ENCODE measurements at regions not wholly inside any gene's neighbourhood (a gene's known extent, or its start where the extent isn't known, plus 50 kb on each side); places are given as distances from the start of the nearest gene placed in this dataset.

GRCh38 chr6:93567164-93567563 lies 147.8 kb upstream of the EPHA7 start:
- Histone ChIP-seq H3K4me1 (ENCODE audit: control insufficient read depth in 2 of 2, insufficient read depth in 2 of 2, low read length in 1 of 2) (no peaks in the 10 kb centered on the region), H3K27me3 (ENCODE audit: control insufficient read depth in 1 of 2, insufficient read depth in 2 of 2, low read length in 2 of 2) (no peaks in the 10 kb centered on the region), H3K27ac (ENCODE audit: low read depth in 2 of 2, low read length in 1 of 2) (peak overlapping the region in 1 of 2 donors; percentile 7), H3K9me3 (ENCODE audit: control insufficient read depth in 2 of 2, insufficient read depth in 1 of 2, low read depth in 1 of 2, low read length in 1 of 2) (peaks cover 0 to 2% of the 10 kb centered on the region in 2 donors), H3K36me3 (ENCODE audit: control insufficient read depth in 2 of 2, insufficient read depth in 2 of 2, low read length in 1 of 2) (no peaks in the 10 kb centered on the region), H3K4me3 (ENCODE audit: low read depth in 1 of 2, low read length in 2 of 2) (no peak overlapping the region)
- 66 to 77% methylated on average over 5 of the region's 5 CpGs for WGBS, 2 donors

DNA sequence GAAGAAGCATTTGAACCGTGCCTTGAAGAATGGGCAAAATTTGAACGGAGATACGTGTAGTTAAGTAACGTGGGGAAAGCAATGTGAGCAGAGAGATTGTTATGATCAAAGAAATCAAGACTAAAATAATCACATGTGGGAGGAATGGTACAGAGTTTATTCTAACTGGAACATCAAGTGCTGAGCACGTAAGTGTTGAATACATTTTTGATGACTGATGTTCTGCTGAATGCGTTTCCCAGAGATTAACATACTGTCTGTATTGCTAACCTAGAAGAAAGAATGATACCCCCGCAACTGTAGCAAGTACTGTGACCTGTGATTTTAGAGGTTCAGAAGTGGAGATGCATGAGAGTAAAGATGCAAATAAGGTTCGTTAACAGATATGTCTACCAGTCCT lies 146.9 kb upstream of the EPHA7 start:
- Histone ChIP-seq H3K27me3 (ENCODE audit: control insufficient read depth in 1 of 2, insufficient read depth in 2 of 2, low read length in 2 of 2) (no peaks in the 10 kb centered on the region), H3K27ac (ENCODE audit: low read depth in 2 of 2, low read length in 1 of 2) (no peak overlapping the region), H3K9me3 (ENCODE audit: control insufficient read depth in 2 of 2, insufficient read depth in 1 of 2, low read depth in 1 of 2, low read length in 1 of 2) (peaks cover 0 to 2% of the 10 kb centered on the region in 2 donors), H3K36me3 (ENCODE audit: control insufficient read depth in 2 of 2, insufficient read depth in 2 of 2, low read length in 1 of 2) (no peaks in the 10 kb centered on the region), H3K4me1 (ENCODE audit: control insufficient read depth in 2 of 2, insufficient read depth in 2 of 2, low read length in 1 of 2) (no peaks in the 10 kb centered on the region), H3K4me3 (ENCODE audit: low read depth in 1 of 2, low read length in 2 of 2) (no peak overlapping the region)
- WGBS, 2 donors, result 83 to 87% methylated on average over 8 of the region's 8 CpGs

DNA sequence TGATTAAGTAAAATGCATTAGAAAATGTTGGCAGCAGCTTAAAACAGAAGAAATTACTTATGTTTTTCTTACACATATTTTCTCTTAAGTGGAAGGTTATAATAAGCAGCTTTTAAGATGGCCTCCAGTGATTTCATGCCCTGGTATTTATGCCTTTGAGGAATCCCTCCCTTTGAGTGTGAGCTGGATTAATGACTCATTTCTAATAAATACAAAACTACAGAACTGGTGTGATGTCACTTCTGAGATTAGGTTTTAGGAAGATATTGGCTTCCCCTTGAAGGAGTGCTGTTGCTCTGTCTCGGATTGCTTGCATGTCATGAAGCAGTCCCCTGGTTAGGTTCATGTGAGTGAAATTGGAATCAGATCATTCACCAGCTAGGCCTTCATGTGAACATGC lies 143.2 kb upstream of the EPHA7 start:
- Histone ChIP-seq H3K36me3 (ENCODE audit: control insufficient read depth in 2 of 2, insufficient read depth in 2 of 2, low read length in 1 of 2) (no peaks in the 10 kb centered on the region), H3K4me3 (ENCODE audit: low read depth in 1 of 2, low read length in 2 of 2) (no peak overlapping the region), H3K9me3 (ENCODE audit: control insufficient read depth in 2 of 2, insufficient read depth in 1 of 2, low read depth in 1 of 2, low read length in 1 of 2) (peaks cover 0 to 4% of the 10 kb centered on the region in 2 donors), H3K27me3 (ENCODE audit: control insufficient read depth in 1 of 2, insufficient read depth in 2 of 2, low read length in 2 of 2) (no peaks in the 10 kb centered on the region), H3K27ac (ENCODE audit: low read depth in 2 of 2, low read length in 1 of 2) (no peak overlapping the region), H3K4me1 (ENCODE audit: control insufficient read depth in 2 of 2, insufficient read depth in 2 of 2, low read length in 1 of 2) (no peaks in the 10 kb centered on the region)
- 62 to 73% methylated on average over 1 of the region's 1 CpG for WGBS, 2 donors

GRCh38 chr6:93555292-93555691 lies 135.9 kb upstream of the EPHA7 start:
- Histone ChIP-seq H3K9me3 (ENCODE audit: control insufficient read depth in 2 of 2, insufficient read depth in 1 of 2, low read depth in 1 of 2, low read length in 1 of 2) (peaks cover 0 to 2% of the 10 kb centered on the region in 2 donors), H3K27ac (ENCODE audit: low read depth in 2 of 2, low read length in 1 of 2) (no peak overlapping the region), H3K4me1 (ENCODE audit: control insufficient read depth in 2 of 2, insufficient read depth in 2 of 2, low read length in 1 of 2) (no peaks in the 10 kb centered on the region), H3K36me3 (ENCODE audit: control insufficient read depth in 2 of 2, insufficient read depth in 2 of 2, low read length in 1 of 2) (no peaks in the 10 kb centered on the region), H3K27me3 (ENCODE audit: control insufficient read depth in 1 of 2, insufficient read depth in 2 of 2, low read length in 2 of 2) (no peaks in the 10 kb centered on the region), H3K4me3 (ENCODE audit: low read depth in 1 of 2, low read length in 2 of 2) (no peak overlapping the region)
- 84 to 85% methylated on average over 3 of the region's 3 CpGs for WGBS, 2 donors

GRCh38 chr6:93554018-93554417 lies 134.7 kb upstream of the EPHA7 start:
- WGBS, 2 donors, result 89 to 90% methylated on average over 2 of the region's 2 CpGs
- Histone ChIP-seq H3K27me3 (ENCODE audit: control insufficient read depth in 1 of 2, insufficient read depth in 2 of 2, low read length in 2 of 2) (no peaks in the 10 kb centered on the region), H3K4me3 (ENCODE audit: low read depth in 1 of 2, low read length in 2 of 2) (no peak overlapping the region), H3K36me3 (ENCODE audit: control insufficient read depth in 2 of 2, insufficient read depth in 2 of 2, low read length in 1 of 2) (no peaks in the 10 kb centered on the region), H3K4me1 (ENCODE audit: control insufficient read depth in 2 of 2, insufficient read depth in 2 of 2, low read length in 1 of 2) (no peaks in the 10 kb centered on the region), H3K27ac (ENCODE audit: low read depth in 2 of 2, low read length in 1 of 2) (no peak overlapping the region), H3K9me3 (ENCODE audit: control insufficient read depth in 2 of 2, insufficient read depth in 1 of 2, low read depth in 1 of 2, low read length in 1 of 2) (peaks cover 0 to 2% of the 10 kb centered on the region in 2 donors)

DNA sequence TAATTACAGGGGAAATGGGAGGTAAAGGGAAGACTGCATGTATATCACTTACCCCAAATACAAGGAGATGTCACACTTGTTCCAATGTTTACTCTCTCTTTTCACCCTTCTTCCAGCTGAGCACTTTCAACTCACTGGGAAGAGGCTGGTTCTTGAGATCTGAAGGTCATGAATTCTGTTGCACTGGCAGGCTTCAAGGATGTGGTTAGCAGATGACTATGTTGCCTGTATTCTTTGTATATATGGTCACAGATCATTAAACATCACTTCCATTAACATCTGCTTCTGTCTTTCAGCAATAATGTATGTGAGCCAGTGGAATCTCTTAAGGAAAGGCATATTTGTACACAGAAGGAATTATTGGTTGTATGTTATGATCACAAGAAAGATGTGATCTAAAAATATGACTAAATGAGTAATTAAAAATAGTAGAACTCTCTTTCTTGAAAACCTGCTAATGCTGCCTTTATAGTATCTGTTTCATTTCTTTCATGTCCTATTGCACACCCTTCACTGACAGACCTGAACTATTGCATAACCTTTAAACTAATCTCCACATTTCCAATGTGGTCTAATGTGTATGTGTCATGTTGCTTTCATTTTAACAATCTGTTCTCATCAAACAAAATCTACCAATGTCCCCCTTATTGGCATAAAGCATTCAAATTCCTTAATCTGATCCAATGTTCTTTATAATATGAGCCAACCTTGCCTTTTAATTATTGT lies 131.4 kb upstream of the EPHA7 start:
- peaks cover 0 to 2% of the 10 kb centered on the region in 2 donors for H3K9me3 ChIP-seq (ENCODE audit: control insufficient read depth in 2 of 2, insufficient read depth in 1 of 2, low read depth in 1 of 2, low read length in 1 of 2)
- no peaks in the 10 kb centered on the region for H3K4me1 ChIP-seq (ENCODE audit: control insufficient read depth in 2 of 2, insufficient read depth in 2 of 2, low read length in 1 of 2)
- H3K27ac ChIP-seq (ENCODE audit: low read depth in 2 of 2, low read length in 1 of 2), result no peak overlapping the region
- no peaks in the 10 kb centered on the region for H3K36me3 ChIP-seq (ENCODE audit: control insufficient read depth in 2 of 2, insufficient read depth in 2 of 2, low read length in 1 of 2)
- no peak overlapping the region for H3K4me3 ChIP-seq (ENCODE audit: low read depth in 1 of 2, low read length in 2 of 2)
- no peaks in the 10 kb centered on the region for H3K27me3 ChIP-seq (ENCODE audit: control insufficient read depth in 1 of 2, insufficient read depth in 2 of 2, low read length in 2 of 2)

GRCh38 chr6:93549868-93550267 lies 130.5 kb upstream of the EPHA7 start:
- Histone ChIP-seq H3K36me3 (ENCODE audit: control insufficient read depth in 2 of 2, insufficient read depth in 2 of 2, low read length in 1 of 2) (no peaks in the 10 kb centered on the region), H3K4me3 (ENCODE audit: low read depth in 1 of 2, low read length in 2 of 2) (no peak overlapping the region), H3K9me3 (ENCODE audit: control insufficient read depth in 2 of 2, insufficient read depth in 1 of 2, low read depth in 1 of 2, low read length in 1 of 2) (peaks cover 0 to 2% of the 10 kb centered on the region in 2 donors), H3K27me3 (ENCODE audit: control insufficient read depth in 1 of 2, insufficient read depth in 2 of 2, low read length in 2 of 2) (no peaks in the 10 kb centered on the region), H3K27ac (ENCODE audit: low read depth in 2 of 2, low read length in 1 of 2) (no peak overlapping the region), H3K4me1 (ENCODE audit: control insufficient read depth in 2 of 2, insufficient read depth in 2 of 2, low read length in 1 of 2) (no peaks in the 10 kb centered on the region)
- WGBS, 2 donors, result 37 to 39% methylated on average over 2 of the region's 2 CpGs

DNA sequence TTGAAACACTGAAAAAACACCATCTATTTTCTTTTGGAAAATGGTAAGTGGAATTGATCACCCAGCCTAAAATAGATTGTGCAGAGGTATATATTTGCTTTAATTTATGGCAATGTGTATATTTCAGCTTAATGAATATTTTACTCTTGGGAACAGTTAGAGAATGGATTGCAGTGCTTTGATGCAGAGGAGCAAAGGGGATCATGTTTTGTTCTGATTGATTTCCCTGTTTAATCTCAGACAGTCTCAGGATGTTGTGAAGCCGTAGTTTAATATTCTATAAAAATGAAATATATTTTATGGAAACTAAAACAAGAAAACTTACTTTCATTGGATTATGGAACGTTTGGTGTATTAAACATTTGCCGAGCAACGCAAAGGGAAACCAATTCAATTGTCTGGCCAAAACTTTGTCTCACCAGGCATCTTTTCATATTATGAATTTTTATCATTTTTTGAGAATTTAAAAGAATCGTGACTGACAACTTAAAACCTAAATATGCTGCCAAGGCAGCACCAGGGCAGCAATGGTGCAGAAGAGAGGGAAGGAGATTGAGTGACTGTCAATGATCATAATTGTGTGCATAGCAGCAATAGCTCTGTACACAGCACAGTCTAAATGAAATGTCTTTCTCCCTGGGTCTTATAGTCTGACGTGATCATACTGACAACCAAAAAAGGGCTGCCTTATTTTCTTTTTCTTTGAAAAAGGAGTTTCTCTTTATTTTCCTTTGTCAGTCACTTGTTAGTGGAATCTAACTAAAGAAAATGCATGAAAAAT lies 105.5 kb upstream of the EPHA7 start:
- no peak overlapping the region for H3K4me3 ChIP-seq (ENCODE audit: low read depth in 1 of 2, low read length in 2 of 2)
- H3K36me3 ChIP-seq (ENCODE audit: control insufficient read depth in 2 of 2, insufficient read depth in 2 of 2, low read length in 1 of 2), result no peaks in the 10 kb centered on the region
- H3K27ac ChIP-seq (ENCODE audit: low read depth in 2 of 2, low read length in 1 of 2), result no peak overlapping the region
- no peaks in the 10 kb centered on the region for H3K9me3 ChIP-seq (ENCODE audit: control insufficient read depth in 2 of 2, insufficient read depth in 1 of 2, low read depth in 1 of 2, low read length in 1 of 2)
- no peaks in the 10 kb centered on the region for H3K4me1 ChIP-seq (ENCODE audit: control insufficient read depth in 2 of 2, insufficient read depth in 2 of 2, low read length in 1 of 2)
- H3K27me3 ChIP-seq (ENCODE audit: control insufficient read depth in 1 of 2, insufficient read depth in 2 of 2, low read length in 2 of 2), result no peaks in the 10 kb centered on the region
- 78% methylated on average over 6 of the region's 6 CpGs for WGBS, 2 donors

- 53 to 70% methylated on average over 1 of the region's 1 CpG for WGBS, 2 donors
- no peaks in the 10 kb centered on the region for H3K27me3 ChIP-seq (ENCODE audit: control insufficient read depth in 1 of 2, insufficient read depth in 2 of 2, low read length in 2 of 2)
- H3K4me1 ChIP-seq (ENCODE audit: control insufficient read depth in 2 of 2, insufficient read depth in 2 of 2, low read length in 1 of 2), result no peaks in the 10 kb centered on the region
- no peaks in the 10 kb centered on the region for H3K9me3 ChIP-seq (ENCODE audit: control insufficient read depth in 2 of 2, insufficient read depth in 1 of 2, low read depth in 1 of 2, low read length in 1 of 2)
- H3K27ac ChIP-seq (ENCODE audit: low read depth in 2 of 2, low read length in 1 of 2), result no peak overlapping the region
- no peak overlapping the region for H3K4me3 ChIP-seq (ENCODE audit: low read depth in 1 of 2, low read length in 2 of 2)
- no peaks in the 10 kb centered on the region for H3K36me3 ChIP-seq (ENCODE audit: control insufficient read depth in 2 of 2, insufficient read depth in 2 of 2, low read length in 1 of 2)
Measured at GRCh38 chr6:93523365-93523764, 104.0 kb upstream of the EPHA7 start.

GRCh38 chr6:93516441-93516840 lies 97.1 kb upstream of the EPHA7 start:
- 70 to 73% methylated on average over 2 of the region's 2 CpGs for WGBS, 2 donors

More at GRCh38 chr6:93516441-93516840, 97.1 kb upstream of the EPHA7 start:
- no peak overlapping the region for H3K27ac ChIP-seq (ENCODE audit: low read depth in 2 of 2, low read length in 1 of 2)
- no peaks in the 10 kb centered on the region for H3K36me3 ChIP-seq (ENCODE audit: control insufficient read depth in 2 of 2, insufficient read depth in 2 of 2, low read length in 1 of 2)
- no peak overlapping the region for H3K4me3 ChIP-seq (ENCODE audit: low read depth in 1 of 2, low read length in 2 of 2)
- no peaks in the 10 kb centered on the region for H3K4me1 ChIP-seq (ENCODE audit: control insufficient read depth in 2 of 2, insufficient read depth in 2 of 2, low read length in 1 of 2)
- H3K9me3 ChIP-seq (ENCODE audit: control insufficient read depth in 2 of 2, insufficient read depth in 1 of 2, low read depth in 1 of 2, low read length in 1 of 2), result no peaks in the 10 kb centered on the region
- H3K27me3 ChIP-seq (ENCODE audit: control insufficient read depth in 1 of 2, insufficient read depth in 2 of 2, low read length in 2 of 2), result no peaks in the 10 kb centered on the region

Measured in esophagus (tissue), 2 donors.